GM13976 (cell line): ENCODE measurements at regions not wholly inside any gene's neighbourhood (a gene's known extent, or its start where the extent isn't known, plus 50 kb on each side); places are given as distances from the start of the nearest gene placed in this dataset.

Experiments
- DNase-seq: peaks from one replicate; pipeline ENCODE4 v3.0.0; 2012; ENCODE audit warnings: low spot score
- CTCF ChIP-seq: IDR thresholded peaks from 2 replicates; pipeline ENCODE4 v1.5.1; 2012; ENCODE audit warnings: borderline replicate concordance, mild to moderate bottlenecking; ENCODE audit not compliant: insufficient read depth; ENCODE audit errors: extremely low read depth, missing control alignments, control extremely low read depth
- in situ Hi-C: fragments of 300-500 bp; cut with MboI; formaldehyde crosslinking; loops from one replicate; pipeline ENCODE4 v1.12.0; 2022; ENCODE audit warnings: low sequenced_read_pairs, mixed read lengths, inconsistent platforms; ENCODE audit not compliant: unreplicated experiment

DNA sequence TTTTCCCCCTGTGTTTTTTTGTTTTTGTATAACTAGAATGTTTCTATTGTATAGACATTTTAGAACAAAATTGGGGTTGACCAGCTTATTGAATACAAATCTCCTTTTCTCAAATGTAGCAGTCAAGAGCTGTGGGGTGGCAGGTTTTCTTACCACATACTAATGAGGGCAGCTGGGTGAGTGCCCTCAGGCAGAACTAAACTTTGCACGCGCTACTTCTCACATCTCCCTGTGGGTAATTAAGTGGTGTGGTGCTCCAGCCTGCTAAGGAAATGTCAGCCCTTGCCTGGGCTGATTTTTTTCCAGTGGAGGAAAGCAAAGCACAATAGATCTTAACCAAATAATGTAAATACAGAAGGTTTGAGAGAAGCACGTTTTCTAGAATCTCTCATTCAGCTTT lies 717.6 kb upstream of the TENM3 start:
- in situ Hi-C loops, result loop anchor here (10.0 to 25.0 kb wide), 2 partner anchors 221 to 388 kb away; no protein-coding TSS in a partner anchor
- no peak for TF ChIP-seq CTCF
- no peak for DNase-seq

- DNase-seq, result peak; percentile 33
- in situ Hi-C loops, result loop anchor here (10.0 to 25.0 kb wide), 2 partner anchors 224 to 391 kb away; no protein-coding TSS in a partner anchor
- peak; percentile 88 for TF ChIP-seq CTCF
Observed at GRCh38 chr4:181528570-181529184, 714.5 kb upstream of the TENM3 start.

- no peak for DNase-seq
- in situ Hi-C loops, result loop anchor here (10.0 to 25.0 kb wide), 2 partner anchors 225 to 392 kb away; no protein-coding TSS in a partner anchor
- no peak for TF ChIP-seq CTCF
Observed at GRCh38 chr4:181529537-181529936, 713.7 kb upstream of the TENM3 start.

- no peak for DNase-seq
- TF ChIP-seq CTCF, result no peak
- in situ Hi-C loops, result loop anchor here (25.0 kb wide), 1 partner anchor 399 kb away; no protein-coding TSS in a partner anchor
Observed at GRCh38 chr4:181536196-181536746, 706.9 kb upstream of the TENM3 start.

- in situ Hi-C loops, result loop anchor here (25.0 kb wide), 1 partner anchor 400 kb away; no protein-coding TSS in a partner anchor
- DNase-seq, result no peak
- TF ChIP-seq CTCF, result no peak
Observed at GRCh38 chr4:181536811-181537434, 706.3 kb upstream of the TENM3 start.

GRCh38 chr4:181538431-181538830 lies 704.8 kb upstream of the TENM3 start:
- TF ChIP-seq CTCF, result no peak
- DNase-seq, result no peak
- in situ Hi-C loops, result loop anchor here (25.0 kb wide), 1 partner anchor 401 kb away; no protein-coding TSS in a partner anchor
